ENCODE measurements at regions not wholly inside any gene's neighbourhood (a gene's known extent, or its start where the extent isn't known, plus 50 kb on each side); places are given as distances from the start of the nearest gene placed in this dataset.
"Not testable (repeated sequence)": the region's sequence is repeated elsewhere in the genome, so short reads cannot be mapped to it uniquely, and the experiment has no call there.

DNA sequence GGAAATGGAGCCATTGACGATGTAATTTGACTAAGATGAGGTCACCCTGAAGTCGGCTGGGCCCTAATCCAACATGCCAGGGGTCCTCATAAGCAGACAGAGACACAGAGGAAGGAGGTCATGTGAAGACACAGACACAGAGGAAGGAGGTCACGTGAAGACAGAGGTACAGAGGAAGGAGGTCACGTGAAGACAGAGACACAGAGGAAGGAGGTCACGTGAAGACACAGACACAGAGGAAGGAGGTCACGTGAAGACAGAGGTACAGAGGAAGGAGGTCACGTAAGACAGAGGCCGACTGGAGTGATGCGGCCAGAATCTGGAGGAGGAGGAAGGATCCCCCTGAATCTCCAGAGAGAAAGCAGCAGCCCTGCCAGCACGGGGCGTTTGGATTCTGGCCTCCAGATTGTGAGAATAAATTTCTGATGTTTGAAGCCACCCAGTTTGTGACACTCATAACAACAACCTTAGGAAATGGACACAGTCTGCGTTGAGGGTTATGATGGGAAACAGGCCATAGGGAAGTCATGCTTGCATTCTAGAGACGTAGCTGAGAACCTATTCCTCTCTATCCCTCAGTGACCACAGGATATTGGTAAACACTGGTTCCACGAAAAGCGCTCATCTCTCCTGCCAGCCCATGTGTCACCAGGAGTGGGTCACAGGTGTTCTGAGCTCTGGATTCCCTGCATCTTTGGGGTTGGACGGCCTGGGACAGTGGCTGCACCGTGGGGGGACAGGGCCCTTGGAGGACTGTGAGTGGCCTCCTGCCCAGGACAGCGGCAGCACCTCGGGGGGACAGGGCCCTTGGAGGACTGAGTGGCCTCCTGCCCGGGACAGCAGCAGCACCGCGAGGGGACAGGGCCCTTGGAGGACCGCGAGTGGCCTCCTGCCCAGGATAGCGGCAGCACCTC is 108.5 kb downstream of the SOX1 start:
- H3K4me1 ChIP-seq = no peaks in the 10 kb centered on the region
- no peaks in the 10 kb centered on the region for H3K9me3 ChIP-seq
- H3K27ac ChIP-seq = no peak overlapping the region
- H3K36me3 ChIP-seq (ENCODE audit: low read depth, missing control alignments) = no peaks in the 10 kb centered on the region
- H3K4me3 ChIP-seq = no peak overlapping the region
- DNase-seq = no peak
- no peaks in the 10 kb centered on the region for H3K27me3 ChIP-seq
- WGBS, 2 donors = 91% methylated on average over 22 to 25 of the region's 25 CpGs
- TF ChIP-seq, protein P1, sequence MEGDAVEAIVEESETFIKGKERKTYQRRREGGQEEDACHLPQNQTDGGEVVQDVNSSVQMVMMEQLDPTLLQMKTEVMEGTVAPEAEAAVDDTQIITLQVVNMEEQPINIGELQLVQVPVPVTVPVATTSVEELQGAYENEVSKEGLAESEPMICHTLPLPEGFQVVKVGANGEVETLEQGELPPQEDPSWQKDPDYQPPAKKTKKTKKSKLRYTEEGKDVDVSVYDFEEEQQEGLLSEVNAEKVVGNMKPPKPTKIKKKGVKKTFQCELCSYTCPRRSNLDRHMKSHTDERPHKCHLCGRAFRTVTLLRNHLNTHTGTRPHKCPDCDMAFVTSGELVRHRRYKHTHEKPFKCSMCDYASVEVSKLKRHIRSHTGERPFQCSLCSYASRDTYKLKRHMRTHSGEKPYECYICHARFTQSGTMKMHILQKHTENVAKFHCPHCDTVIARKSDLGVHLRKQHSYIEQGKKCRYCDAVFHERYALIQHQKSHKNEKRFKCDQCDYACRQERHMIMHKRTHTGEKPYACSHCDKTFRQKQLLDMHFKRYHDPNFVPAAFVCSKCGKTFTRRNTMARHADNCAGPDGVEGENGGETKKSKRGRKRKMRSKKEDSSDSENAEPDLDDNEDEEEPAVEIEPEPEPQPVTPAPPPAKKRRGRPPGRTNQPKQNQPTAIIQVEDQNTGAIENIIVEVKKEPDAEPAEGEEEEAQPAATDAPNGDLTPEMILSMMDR (IDR thresholded peaks at IDR 0.05) = no peak
- no peak for TF ChIP-seq POLR2A (IDR thresholded peaks at IDR 0.05)
- intact Hi-C loops (cut with DNase I; ENCODE audit: low total_unique reads) = no loop called here

DNA sequence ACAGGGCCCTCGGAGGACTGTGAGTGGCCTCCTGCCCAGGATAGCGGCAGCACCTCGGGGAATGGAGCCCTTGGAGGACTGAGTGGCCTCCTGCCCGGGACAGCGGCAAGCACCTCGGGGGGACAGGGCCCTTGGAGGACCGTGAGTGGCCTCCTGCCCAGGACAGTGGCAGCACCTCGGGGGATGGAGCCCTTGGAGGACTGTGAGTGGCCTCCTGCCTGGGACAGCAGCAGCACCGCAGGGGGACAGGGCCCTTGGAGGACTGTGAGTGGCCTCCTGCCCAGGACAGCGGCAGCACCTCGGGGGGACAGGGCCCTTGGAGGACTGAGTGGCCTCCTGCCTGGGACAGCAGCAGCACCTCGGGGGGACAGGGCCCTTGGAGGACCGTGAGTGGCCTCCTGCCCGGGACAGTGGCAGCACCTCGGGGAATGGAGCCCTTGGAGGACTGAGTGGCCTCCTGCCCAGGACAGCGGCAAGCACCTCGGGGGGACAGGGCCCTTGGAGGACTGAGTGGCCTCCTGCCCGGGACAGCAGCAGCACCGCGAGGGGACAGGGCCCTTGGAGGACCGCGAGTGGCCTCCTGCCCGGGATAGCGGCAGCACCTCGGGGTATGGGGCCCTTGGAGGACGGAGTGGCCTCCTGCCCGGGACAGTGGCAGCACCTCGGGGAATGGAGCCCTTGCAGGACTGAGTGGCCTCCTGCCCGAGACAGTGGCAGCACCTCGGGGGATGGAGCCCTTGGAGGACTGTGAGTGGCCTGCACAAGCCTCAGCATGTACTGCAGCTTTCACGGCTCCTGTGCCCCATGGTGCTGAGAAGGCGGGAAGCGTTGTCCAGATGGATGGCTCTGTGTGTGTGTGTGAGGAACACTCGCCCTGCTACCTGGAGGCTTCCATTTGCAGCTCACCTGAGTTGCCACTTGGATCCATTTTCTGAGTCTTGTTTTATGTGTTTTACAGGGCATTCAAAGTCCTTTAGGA is 109.5 kb downstream of the SOX1 start:
- H3K9me3 ChIP-seq; intact Hi-C loops (cut with DNase I; ENCODE audit: low total_unique reads); H3K4me1 ChIP-seq; H3K4me3 ChIP-seq; DNase-seq; H3K27ac ChIP-seq; H3K36me3 ChIP-seq (ENCODE audit: low read depth, missing control alignments); H3K27me3 ChIP-seq: not testable (repeated sequence)
- 82 to 86% methylated on average over 8 to 34 of the region's 34 CpGs for WGBS, 2 donors

DNA sequence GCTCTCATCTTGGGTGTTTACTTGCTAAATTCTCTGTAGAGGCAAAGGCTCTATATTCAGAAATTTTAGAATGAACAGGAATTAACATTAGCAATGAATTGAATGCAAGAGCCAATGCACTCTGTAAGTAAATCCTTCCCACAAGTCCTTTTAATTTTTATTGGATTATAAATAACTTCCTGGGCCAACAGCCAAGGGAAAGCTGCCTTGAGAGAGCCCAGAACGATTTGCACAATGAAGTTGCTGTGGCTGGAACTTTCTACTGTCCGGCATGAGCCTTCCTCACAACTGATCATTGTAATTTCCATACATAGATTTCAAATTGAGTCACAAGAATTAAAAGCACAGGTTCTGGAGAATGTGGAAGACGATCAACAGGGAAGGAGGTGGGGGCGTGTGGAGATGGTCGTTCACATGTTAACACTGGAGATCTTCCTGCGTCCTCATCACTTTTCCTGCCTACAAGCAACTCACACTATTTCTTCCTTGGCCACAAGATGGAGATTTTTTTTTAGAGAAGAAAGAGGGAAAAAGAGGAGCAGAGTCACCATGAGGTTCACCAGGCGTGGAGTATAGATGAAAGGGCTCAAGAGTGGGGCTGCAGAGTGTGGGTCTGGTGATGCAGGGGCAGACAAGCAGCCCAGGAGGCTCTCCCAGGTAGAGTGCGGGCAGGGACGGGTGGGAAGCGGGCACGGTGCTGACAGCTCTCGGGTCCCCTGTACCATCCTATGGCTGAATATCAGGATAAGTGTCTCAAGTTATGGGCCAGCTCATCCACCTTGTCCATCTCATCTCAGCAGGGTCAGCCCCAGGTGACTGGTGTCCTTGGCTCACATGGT is 110.7 kb downstream of the SOX1 start:
- no peak overlapping the region for H3K4me3 ChIP-seq
- no peak overlapping the region for H3K27ac ChIP-seq
- H3K4me1 ChIP-seq = no peaks in the 10 kb centered on the region
- TF ChIP-seq POLR2A (IDR thresholded peaks at IDR 0.05) = no peak
- TF ChIP-seq, protein P1 (IDR thresholded peaks at IDR 0.05) = no peak
- no peak for DNase-seq
- no peaks in the 10 kb centered on the region for H3K36me3 ChIP-seq (ENCODE audit: low read depth, missing control alignments)
- WGBS, 2 donors = 53 to 78% methylated on average over 12 of the region's 12 CpGs
- intact Hi-C loops (cut with DNase I; ENCODE audit: low total_unique reads) = no loop called here
- no peaks in the 10 kb centered on the region for H3K27me3 ChIP-seq
- H3K9me3 ChIP-seq = no peaks in the 10 kb centered on the region

DNA sequence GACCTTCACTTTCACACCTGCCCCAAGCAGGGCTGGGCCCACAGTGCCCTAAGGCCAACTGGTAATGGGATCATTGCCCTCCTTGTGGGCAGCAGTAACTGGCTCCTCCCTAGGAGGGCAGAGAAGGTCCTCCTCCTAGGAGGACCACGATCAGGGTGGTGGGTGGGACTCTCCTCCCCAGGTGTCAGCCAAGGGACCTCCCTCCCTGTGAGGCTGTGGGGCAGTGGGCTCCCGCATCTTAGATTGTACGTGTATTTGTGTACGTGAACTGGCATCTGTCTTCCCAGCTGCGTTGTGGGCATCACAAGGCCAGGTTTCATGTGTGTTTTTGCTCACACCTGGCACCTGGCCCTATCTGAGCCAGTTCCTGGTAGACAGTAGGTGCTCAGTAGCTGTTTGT is 111.8 kb downstream of the SOX1 start:
- WGBS, 2 donors = 91 to 96% methylated on average over 5 of the region's 5 CpGs

More for the DNA sequence above, 111.8 kb downstream of the SOX1 start:
- no peaks in the 10 kb centered on the region for H3K4me1 ChIP-seq
- no peak overlapping the region for H3K27ac ChIP-seq
- no peaks in the 10 kb centered on the region for H3K36me3 ChIP-seq (ENCODE audit: low read depth, missing control alignments)
- TF ChIP-seq, protein P1 (IDR thresholded peaks at IDR 0.05) = no peak
- TF ChIP-seq POLR2A (IDR thresholded peaks at IDR 0.05) = no peak
- H3K27me3 ChIP-seq = no peaks in the 10 kb centered on the region
- DNase-seq = no peak
- no peak overlapping the region for H3K4me3 ChIP-seq
- no peaks in the 10 kb centered on the region for H3K9me3 ChIP-seq
- intact Hi-C loops (cut with DNase I; ENCODE audit: low total_unique reads) = no loop called here

All from testis (tissue), 2 donors.